ENCODE measurements at regions not wholly inside any gene's neighbourhood (a gene's known extent, or its start where the extent isn't known, plus 50 kb on each side); places are given as distances from the start of the nearest gene placed in this dataset.

GRCh38 chr6:22845467-22845866 is 276.1 kb downstream of the HDGFL1 start:
- no peak for TF ChIP-seq CTCF (IDR thresholded peaks at IDR 0.05; ENCODE audit: insufficient read depth, low read length, severe bottlenecking)
- no peak overlapping the region for H3K4me3 ChIP-seq (ENCODE audit: low read depth, low read length)
- FAIRE-seq (no peak), DNase-seq (ENCODE audit: low read depth) (no peak)
- no peaks in the 10 kb centered on the region for H3K36me3 ChIP-seq (ENCODE audit: control insufficient read depth, insufficient read depth, low read length)
- H3K27me3 ChIP-seq (ENCODE audit: control insufficient read depth, insufficient read depth, low read length) = no peaks in the 10 kb centered on the region

- no peak for TF ChIP-seq CTCF (IDR thresholded peaks at IDR 0.05; ENCODE audit: insufficient read depth, low read length, severe bottlenecking)
- Histone ChIP-seq H3K4me3 (ENCODE audit: low read depth, low read length) (no peak overlapping the region), H3K36me3 (ENCODE audit: control insufficient read depth, insufficient read depth, low read length) (no peaks in the 10 kb centered on the region), H3K27me3 (ENCODE audit: control insufficient read depth, insufficient read depth, low read length) (no peaks in the 10 kb centered on the region)
- FAIRE-seq (no peak), DNase-seq (ENCODE audit: low read depth) (no peak)
Observed at GRCh38 chr6:22848121-22848520, 278.8 kb downstream of the HDGFL1 start.

GRCh38 chr6:22849921-22850320 is 280.6 kb downstream of the HDGFL1 start:
- H3K27me3 ChIP-seq (ENCODE audit: control insufficient read depth, insufficient read depth, low read length) = no peaks in the 10 kb centered on the region
- FAIRE-seq = no peak
- no peak overlapping the region for H3K4me3 ChIP-seq (ENCODE audit: low read depth, low read length)
- no peak for TF ChIP-seq CTCF (IDR thresholded peaks at IDR 0.05; ENCODE audit: insufficient read depth, low read length, severe bottlenecking)
- no peak for DNase-seq (ENCODE audit: low read depth)
- H3K36me3 ChIP-seq (ENCODE audit: control insufficient read depth, insufficient read depth, low read length) = no peaks in the 10 kb centered on the region

- no peak for TF ChIP-seq CTCF (IDR thresholded peaks at IDR 0.05; ENCODE audit: insufficient read depth, low read length, severe bottlenecking)
- DNase-seq (ENCODE audit: low read depth) = no peak
- H3K4me3 ChIP-seq (ENCODE audit: low read depth, low read length) = no peak overlapping the region
- no peak for FAIRE-seq
- H3K36me3 ChIP-seq (ENCODE audit: control insufficient read depth, insufficient read depth, low read length) = no peaks in the 10 kb centered on the region
- H3K27me3 ChIP-seq (ENCODE audit: control insufficient read depth, insufficient read depth, low read length) = no peaks in the 10 kb centered on the region
Observed at GRCh38 chr6:22852101-22852500, 282.7 kb downstream of the HDGFL1 start.

GRCh38 chr6:22873513-22874136 is 304.3 kb downstream of the HDGFL1 start:
- no peak for FAIRE-seq
- no peak for DNase-seq (ENCODE audit: low read depth)

More at GRCh38 chr6:22873513-22874136, 304.3 kb downstream of the HDGFL1 start:
- H3K27me3 ChIP-seq (ENCODE audit: control insufficient read depth, insufficient read depth, low read length) = no peaks in the 10 kb centered on the region
- no peak overlapping the region for H3K4me3 ChIP-seq (ENCODE audit: low read depth, low read length)
- no peaks in the 10 kb centered on the region for H3K36me3 ChIP-seq (ENCODE audit: control insufficient read depth, insufficient read depth, low read length)
- TF ChIP-seq CTCF (IDR thresholded peaks at IDR 0.05; ENCODE audit: insufficient read depth, low read length, severe bottlenecking) = no peak

Measured in bronchial epithelial cell (primary cell).